Urinary bladder (tissue), 3 donors: ENCODE measurements at regions not wholly inside any gene's neighbourhood (a gene's known extent, or its start where the extent isn't known, plus 50 kb on each side); places are given as distances from the start of the nearest gene placed in this dataset.
A peak's percentile ranks its signal among the peaks of the same experiment; 100 is the strongest.

Source experiments
- DNase-seq: peaks from one replicate; pipeline ENCODE4 v3.0.0-alpha.2; 2015; ENCODE audit errors: extremely low spot score
- H3K27ac ChIP-seq: one replicate; pipeline ENCODE4 v1.5.1; 2013; ENCODE audit warnings: low read depth, mild to moderate bottlenecking, moderate library complexity
- H3K36me3 ChIP-seq: one replicate; pipeline ENCODE4 v1.6.1; 2013; ENCODE audit warnings: mild to moderate bottlenecking, moderate library complexity; ENCODE audit not compliant: insufficient read depth
- H3K4me1 ChIP-seq: one replicate; pipeline ENCODE4 v1.6.1; 2013; ENCODE audit warnings: mild to moderate bottlenecking, moderate library complexity; ENCODE audit not compliant: insufficient read depth
- H3K4me3 ChIP-seq: one replicate; pipeline ENCODE4 v1.5.1; 2013; ENCODE audit warnings: low read depth, low read length
- WGBS: extraction: QIAGEN DNeasy Blood & Tissue Kit; methylation state at CpG from one replicate; pipeline ENCODE4 v1.1.7; 2013; 5-methylcytosine and 5-hydroxymethylcytosine counted together
- donor health status: healthy with polysubstance abuse.
- donor health status: healthy.

DNA sequence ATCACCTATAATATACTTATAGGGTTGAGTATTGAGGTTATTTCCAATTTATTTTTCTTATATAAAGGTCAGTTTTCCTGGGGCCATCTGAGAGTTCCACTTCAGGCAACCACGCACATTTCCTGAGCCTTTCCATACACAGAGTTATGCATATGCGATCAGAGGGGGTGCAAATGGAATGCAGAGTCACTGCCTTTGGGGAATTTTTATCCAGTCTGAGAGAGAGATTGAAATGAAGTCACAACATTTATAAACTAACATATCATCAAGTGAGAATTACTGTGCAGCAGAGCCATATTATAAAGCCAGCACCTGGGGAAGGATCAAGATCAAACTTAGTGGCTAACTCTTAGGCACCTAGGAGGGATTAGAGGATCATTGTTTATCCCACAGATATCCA, 299.9 kb upstream of the PLXNA2 start:
- 88% methylated on average over 2 of the region's 2 CpGs for WGBS
- no peaks in the 10 kb centered on the region for H3K36me3 ChIP-seq
- no peak overlapping the region for H3K27ac ChIP-seq
- H3K4me3 ChIP-seq: no peak overlapping the region
- no peak for DNase-seq
- no peaks in the 10 kb centered on the region for H3K4me1 ChIP-seq

DNA sequence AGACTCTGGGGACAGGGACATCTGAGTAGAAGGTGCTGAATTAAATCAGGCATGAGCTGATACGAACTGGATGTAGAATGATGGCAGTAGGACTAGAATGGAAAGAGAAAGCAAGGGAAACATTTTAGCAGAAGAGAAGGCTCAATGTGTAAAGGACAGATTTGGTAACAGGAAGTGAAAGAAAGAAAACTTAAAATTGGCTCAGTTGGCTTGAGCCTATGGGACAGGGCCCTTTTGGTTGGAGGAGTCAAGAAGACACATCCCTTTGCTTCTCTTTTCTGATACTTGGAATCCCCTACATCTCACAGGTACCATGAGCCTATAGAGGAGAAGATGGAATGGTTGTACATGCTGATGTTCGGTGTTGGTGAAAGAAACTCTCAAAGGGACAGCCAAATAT, 300.6 kb upstream of the PLXNA2 start:
- no peaks in the 10 kb centered on the region for H3K36me3 ChIP-seq
- no peak overlapping the region for H3K27ac ChIP-seq
- 91% methylated on average over 2 of the region's 2 CpGs for WGBS
- H3K4me1 ChIP-seq: no peaks in the 10 kb centered on the region
- no peak for DNase-seq
- no peak overlapping the region for H3K4me3 ChIP-seq

DNA sequence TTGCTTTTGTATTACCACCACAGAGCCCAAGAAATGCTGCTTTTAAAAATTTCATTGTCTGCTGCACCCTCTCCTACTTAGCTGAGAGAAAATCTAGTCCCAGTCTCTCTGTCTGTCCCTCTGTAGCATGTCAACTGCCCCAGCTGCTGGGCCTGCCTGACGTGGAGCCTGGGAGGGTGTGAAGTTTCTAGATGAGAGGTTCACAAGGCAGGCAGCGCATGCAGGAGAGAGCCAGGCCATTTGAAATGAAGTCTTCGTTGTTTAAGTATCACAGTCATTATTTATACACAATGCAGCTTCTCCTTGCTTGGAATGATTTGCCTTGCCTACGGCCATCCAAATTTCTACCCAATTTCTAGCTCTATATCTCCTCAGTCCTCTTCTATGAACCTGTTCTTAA, 306.8 kb upstream of the PLXNA2 start:
- no peak overlapping the region for H3K27ac ChIP-seq
- no peaks in the 10 kb centered on the region for H3K4me1 ChIP-seq
- WGBS: 78% methylated on average over 4 of the region's 4 CpGs
- DNase-seq: no peak
- no peaks in the 10 kb centered on the region for H3K36me3 ChIP-seq
- no peak overlapping the region for H3K4me3 ChIP-seq

GRCh38 chr1:208551633-208552320, 307.6 kb upstream of the PLXNA2 start:
- Histone ChIP-seq H3K4me3 (no peak overlapping the region), H3K4me1 (no peaks in the 10 kb centered on the region), H3K36me3 (no peaks in the 10 kb centered on the region), H3K27ac (no peak overlapping the region)
- 82% methylated on average over 5 of the region's 5 CpGs for WGBS
- DNase-seq: no peak

DNA sequence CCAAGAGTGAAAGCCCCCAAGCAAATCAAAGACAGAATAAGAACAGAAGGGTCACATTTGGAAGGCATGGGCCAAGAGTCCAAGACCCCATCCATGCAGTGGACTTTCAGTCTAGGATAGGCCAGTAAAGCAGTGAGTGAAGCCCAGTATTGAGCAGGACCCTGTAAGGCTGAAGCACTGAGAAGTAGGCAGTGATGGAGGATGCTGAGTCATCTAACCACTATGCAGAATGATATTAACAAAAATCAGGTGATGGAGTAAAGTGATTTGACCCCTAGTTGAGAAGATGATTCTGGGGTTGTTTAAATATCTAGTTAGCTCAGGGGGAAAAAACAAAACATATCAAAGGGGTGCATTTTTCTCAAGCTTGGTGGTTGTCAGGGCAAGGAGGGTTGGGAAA, 308.7 kb upstream of the PLXNA2 start:
- no peaks in the 10 kb centered on the region for H3K36me3 ChIP-seq
- H3K4me3 ChIP-seq: no peak overlapping the region
- H3K27ac ChIP-seq: no peak overlapping the region
- DNase-seq: no peak
- H3K4me1 ChIP-seq: no peaks in the 10 kb centered on the region

DNA sequence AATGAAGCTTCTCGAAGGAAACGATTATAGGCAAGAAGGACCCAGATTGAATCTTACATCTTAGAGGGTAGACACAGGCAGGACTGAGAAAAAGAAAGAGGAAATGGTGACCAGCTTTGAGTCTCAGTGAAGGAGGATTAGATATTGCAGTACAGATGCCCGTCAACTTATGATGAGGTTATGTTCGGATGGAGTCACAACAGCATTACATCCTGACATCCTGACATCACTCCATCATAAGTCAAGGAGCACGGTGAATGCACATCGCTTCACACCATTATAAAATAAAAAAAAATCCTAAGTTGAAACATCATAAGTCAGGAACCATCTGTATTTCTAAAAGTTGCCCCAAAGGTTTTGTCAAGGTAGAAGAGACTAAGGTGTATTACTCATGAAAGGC, 312.3 kb upstream of the PLXNA2 start:
- Histone ChIP-seq H3K4me3 (no peak overlapping the region), H3K27ac (no peak overlapping the region), H3K36me3 (no peaks in the 10 kb centered on the region), H3K4me1 (no peaks in the 10 kb centered on the region)
- WGBS: 96% methylated on average over 6 of the region's 6 CpGs
- no peak for DNase-seq

DNA sequence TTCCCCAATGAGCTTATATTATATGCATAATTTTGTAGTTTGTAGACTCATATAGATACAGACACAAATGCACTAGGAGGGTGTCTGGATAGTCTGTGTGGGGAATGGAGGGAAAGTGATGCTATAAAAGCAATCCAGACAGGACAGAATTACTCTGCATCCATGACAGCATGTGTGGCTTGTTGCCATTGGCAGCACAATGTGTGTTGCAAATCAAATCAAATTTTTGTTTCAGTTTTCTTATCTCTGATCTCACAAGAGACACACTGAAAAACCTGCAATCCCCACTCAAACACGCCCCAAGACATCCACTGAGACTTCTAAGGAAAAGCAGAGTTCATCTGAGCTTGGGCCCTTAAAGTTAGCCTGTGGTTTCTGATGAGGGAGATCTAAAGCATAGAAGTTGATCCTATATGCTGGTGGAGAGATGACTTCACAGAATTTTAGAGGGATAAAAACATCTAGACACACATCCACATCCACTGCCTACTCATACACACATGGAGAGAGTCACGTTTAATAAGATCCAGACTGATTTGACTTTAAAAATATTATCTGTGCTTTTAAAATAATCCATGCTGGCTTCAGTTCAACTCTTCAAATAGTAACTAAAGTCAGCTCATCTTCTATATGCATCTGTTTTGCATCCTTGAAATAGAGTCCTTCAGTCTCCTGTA, 313.0 kb upstream of the PLXNA2 start:
- Histone ChIP-seq H3K36me3 (no peaks in the 10 kb centered on the region), H3K4me3 (no peak overlapping the region), H3K4me1 (no peaks in the 10 kb centered on the region), H3K27ac (no peak overlapping the region)
- 67% methylated on average over 2 of the region's 2 CpGs for WGBS
- peak; percentile 8 for DNase-seq

GRCh38 chr1:208557723-208558094, 313.5 kb upstream of the PLXNA2 start:
- no peak for DNase-seq
- WGBS: 55% methylated on average over 3 of the region's 3 CpGs

DNA sequence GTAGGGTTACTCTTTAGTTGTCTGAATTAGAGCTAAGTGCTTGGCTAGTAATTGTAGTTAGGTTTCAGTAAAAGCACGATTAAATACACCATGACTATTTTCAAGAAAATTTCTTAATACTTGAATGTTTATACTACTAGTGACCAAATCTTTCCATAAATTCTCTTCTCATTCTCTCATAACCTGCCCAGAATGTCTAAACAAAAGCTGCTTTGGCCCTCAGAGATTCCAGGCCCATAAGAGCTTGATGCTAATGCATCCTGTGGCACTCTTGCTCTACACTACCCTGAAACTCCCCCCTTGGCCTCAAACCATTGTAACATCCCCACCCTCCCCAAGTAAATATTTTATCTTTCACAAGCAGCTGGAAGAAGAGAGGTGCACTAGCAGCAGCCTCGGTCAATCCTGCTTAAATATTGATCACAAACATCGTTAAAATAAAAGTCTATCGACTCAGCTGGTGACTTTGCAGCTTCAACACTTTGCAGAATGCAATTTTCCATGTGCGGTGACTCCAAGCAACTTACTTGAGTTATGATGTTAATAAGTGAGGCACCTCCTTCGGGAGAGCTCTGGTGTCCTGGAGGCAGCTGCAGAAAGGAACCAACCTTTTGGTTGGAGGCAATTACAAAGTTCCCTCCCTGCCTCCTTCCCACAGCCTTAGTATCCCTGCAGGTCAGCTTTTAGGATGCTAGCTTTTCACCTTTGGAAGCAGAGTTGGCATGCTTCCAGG, 315.6 kb upstream of the PLXNA2 start:
- WGBS: 77% methylated on average over 6 of the region's 6 CpGs

More at GRCh38 chr1:208557723-208558094, 313.5 kb upstream of the PLXNA2 start:
- no peak overlapping the region for H3K4me3 ChIP-seq
- H3K4me1 ChIP-seq: no peaks in the 10 kb centered on the region
- no peaks in the 10 kb centered on the region for H3K36me3 ChIP-seq
- H3K27ac ChIP-seq: no peak overlapping the region

GRCh38 chr1:208562151-208562960, 318.2 kb upstream of the PLXNA2 start:
- 76% methylated on average over 3 of the region's 3 CpGs for WGBS
- DNase-seq: no peak
- H3K4me1 ChIP-seq: no peaks in the 10 kb centered on the region
- H3K36me3 ChIP-seq: no peaks in the 10 kb centered on the region
- H3K4me3 ChIP-seq: no peak overlapping the region
- H3K27ac ChIP-seq: no peak overlapping the region

More for the DNA sequence above, 315.6 kb upstream of the PLXNA2 start:
- H3K4me3 ChIP-seq: no peak overlapping the region
- no peak overlapping the region for H3K27ac ChIP-seq
- H3K36me3 ChIP-seq: no peaks in the 10 kb centered on the region
- H3K4me1 ChIP-seq: no peaks in the 10 kb centered on the region
- DNase-seq: no peak

DNA sequence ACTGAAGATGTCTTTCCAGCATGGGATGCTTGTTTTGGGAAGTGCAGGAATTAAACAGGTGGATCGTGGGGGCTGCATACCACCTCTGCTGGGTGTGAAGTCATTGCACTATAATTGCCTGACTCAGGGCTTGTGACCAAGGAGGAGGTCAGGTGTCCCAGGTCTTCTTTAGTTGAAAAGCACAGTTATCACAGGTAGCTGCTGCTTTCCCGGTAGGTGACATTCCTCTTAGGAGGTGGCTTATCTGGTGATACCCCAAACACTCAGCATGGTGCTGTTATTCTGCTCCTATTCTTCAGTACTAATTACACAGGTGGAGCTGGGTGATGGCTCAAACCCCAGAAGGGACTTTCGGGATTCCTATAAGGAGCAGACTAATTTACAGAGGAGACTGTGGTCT, 320.3 kb upstream of the PLXNA2 start:
- DNase-seq: no peak
- Histone ChIP-seq H3K27ac (no peak overlapping the region), H3K4me1 (no peaks in the 10 kb centered on the region), H3K36me3 (no peaks in the 10 kb centered on the region), H3K4me3 (no peak overlapping the region)
- WGBS: 84% methylated on average over 3 of the region's 3 CpGs

DNA sequence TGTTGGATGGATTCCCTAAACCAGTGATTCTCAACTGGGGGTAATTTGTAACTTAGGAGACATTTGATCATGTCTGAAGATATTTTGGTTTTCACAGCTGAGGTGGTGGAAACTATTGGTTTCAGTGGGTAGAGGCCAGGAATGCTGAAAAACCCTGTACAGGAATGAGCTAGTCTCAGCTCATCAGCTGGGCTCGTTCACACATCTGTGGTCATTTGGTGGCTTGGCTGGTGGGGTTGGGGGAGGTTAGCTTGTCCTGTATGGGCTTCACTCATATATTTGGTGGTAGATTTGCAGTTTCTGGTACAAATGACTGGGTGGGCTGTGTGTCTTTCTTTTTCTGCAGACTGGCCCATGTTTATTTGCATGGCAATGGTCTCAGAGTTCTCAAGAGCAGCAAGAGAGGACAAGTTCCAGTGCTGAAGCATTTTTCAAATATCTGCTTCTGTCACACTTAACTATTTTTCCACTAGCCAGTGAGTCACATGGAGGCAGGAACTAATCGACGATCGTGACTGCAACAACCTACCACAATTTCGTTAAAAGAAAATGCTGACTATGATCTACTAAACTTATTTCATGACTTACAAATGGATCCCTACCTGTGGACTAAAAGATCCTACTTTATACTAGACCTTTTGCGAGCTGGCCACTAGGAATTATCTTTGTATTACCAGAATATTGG, 321.7 kb upstream of the PLXNA2 start:
- H3K27ac ChIP-seq: no peak overlapping the region
- 96% methylated on average over 6 of the region's 6 CpGs for WGBS
- H3K4me3 ChIP-seq: no peak overlapping the region
- no peaks in the 10 kb centered on the region for H3K36me3 ChIP-seq
- no peaks in the 10 kb centered on the region for H3K4me1 ChIP-seq
- no peak for DNase-seq

- Histone ChIP-seq H3K36me3 (no peaks in the 10 kb centered on the region), H3K4me1 (no peaks in the 10 kb centered on the region), H3K4me3 (no peak overlapping the region), H3K27ac (no peak overlapping the region)
- 100% methylated on average over 1 of the region's 1 CpG for WGBS
- no peak for DNase-seq
Observed at GRCh38 chr1:208569181-208569580, 325.0 kb upstream of the PLXNA2 start.
